GM18519 (cell line): ENCODE measurements at regions not wholly inside any gene's neighbourhood (a gene's known extent, or its start where the extent isn't known, plus 50 kb on each side); places are given as distances from the start of the nearest gene placed in this dataset.
"Not testable (repeated sequence)": the region's sequence is repeated elsewhere in the genome, so short reads cannot be mapped to it uniquely, and the experiment has no call there.

ENCODE experiments used
- ATAC-seq: cut with Tn5 transposase; IDR thresholded peaks from one replicate; pipeline ENCODE4 v1.9.1; 2021; ENCODE audit warnings: mild to moderate bottlenecking, moderate library complexity; ENCODE audit not compliant: unreplicated experiment, low FRiP score

DNA sequence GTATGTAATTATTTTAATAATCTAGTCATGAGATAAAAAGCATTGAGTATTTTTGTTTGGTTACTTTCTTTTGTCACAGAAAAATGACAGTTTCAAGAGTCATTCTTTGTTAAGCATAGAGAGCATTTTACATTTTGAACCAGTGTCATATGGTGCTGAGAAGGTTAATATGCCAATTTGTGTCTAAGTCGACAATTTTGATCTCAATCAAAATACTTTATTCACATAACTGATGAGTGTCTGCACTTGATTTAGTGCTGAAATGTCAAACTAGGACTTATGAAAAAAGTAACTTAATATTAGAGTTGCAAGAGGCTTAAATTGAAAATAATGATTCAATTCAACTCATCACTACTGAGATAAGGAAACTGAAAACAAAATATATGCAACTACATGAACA is 1804.6 kb upstream of the ACO1 start:
- ATAC-seq: no peak

DNA sequence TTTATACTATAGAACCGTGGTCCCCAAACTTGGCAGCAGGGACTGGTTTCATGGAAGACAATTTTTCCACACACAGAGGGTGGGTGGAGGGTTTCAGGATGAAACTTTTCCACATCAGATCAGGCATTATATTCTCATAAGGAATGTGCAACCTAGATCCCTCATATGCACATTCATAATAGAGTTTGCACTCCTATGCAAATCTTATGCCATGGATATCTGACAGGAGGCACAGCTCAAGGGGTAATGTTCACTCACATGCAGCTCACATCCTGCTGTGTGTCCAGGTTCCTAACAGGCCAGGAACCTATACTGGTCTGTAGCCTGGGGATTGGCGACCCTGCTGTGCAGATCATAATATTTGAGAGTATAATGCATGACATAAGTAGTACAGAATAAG is 1802.2 kb upstream of the ACO1 start:
- ATAC-seq: no peak

DNA sequence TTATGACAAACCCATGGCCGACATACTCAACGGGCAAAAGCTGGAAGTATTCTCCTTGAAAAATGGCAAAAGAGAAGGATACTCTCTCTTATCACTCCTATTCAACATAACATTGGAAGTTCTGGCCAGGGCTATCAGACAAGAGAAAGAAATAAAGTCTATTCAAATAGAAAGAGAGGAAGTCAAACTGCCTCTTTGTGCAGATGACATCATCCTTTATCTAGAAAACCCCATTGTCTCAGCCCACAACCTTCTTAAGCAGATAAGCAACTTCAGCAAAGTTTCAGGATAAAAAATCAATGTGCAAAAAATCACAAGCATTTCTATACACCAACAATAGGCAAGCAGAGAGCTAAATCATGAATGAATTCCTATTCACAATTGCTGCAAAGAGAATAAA is 1799.9 kb upstream of the ACO1 start:
- ATAC-seq: no peak

DNA sequence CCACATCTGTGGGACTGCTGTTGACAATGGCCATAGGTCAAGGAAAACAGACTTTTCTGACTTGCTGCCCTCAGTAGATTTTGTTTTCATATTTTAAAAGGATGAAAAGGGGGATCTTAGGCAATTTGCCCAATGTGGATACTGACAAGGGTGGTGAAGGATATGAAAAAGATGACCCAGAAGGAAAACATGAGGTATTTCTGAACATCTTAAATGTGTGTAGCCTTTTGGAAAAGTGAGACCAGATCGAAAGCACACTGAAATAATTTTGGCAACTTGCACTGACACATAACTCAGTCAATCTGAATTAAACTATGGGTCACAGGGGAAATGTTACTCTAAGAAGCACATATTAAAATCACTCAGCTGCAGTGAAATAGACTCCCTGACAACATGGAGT is 1793.0 kb upstream of the ACO1 start:
- ATAC-seq: no peak

DNA sequence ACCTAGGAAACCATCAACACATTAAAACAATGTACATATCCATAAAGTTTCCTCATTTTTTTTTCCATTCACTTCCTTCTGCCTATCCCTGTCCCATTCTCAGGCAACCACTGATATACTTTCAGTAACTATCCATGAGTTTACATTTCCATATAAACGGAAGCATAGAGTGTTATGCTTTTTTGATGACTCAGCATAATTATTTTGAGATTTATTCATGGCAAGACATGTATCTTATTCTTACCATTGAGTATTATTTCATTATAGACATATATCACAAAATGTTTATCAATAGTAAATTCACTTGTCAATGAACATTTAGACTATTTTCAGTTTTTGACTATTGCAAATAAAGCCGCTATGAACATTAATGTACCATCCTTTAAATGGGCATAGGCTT is 1786.8 kb upstream of the ACO1 start:
- no peak for ATAC-seq

DNA sequence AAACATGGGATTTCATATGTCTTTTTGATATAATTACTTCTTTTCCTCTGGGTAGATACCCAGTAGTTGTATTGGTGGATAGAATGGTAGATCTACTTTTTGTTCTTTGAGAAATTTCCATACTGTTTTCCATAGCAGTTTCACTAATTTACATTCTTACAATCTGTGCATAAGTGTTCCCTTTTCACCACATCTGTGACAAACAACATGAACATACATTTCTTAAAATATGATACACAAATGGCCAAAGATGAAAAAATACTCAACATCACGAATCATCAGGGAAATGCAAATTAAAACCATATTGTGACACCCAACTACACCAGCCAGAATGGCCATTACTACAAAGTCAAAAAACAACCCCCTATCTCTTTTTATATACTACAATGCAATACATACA is 1778.5 kb upstream of the ACO1 start:
- no peak for ATAC-seq

DNA sequence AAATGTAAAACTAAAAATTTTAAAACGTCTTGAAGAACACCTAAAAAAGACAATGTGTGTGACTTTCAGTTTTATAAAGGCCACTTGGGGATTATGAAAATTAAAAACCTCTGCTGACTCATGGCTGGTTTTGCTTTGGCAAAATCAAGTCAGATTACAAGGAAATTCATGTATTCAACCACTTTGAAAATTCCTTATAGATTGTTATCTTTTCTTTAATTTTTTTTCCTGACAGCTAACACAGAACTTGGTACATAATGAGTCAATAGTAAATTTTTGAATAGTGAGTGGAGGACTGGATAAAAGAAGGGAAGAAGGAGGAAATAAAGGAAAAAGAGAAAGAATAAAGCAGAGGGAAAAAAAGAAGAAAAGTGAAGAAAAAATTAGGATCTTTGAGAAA is 1774.7 kb upstream of the ACO1 start:
- no peak for ATAC-seq

DNA sequence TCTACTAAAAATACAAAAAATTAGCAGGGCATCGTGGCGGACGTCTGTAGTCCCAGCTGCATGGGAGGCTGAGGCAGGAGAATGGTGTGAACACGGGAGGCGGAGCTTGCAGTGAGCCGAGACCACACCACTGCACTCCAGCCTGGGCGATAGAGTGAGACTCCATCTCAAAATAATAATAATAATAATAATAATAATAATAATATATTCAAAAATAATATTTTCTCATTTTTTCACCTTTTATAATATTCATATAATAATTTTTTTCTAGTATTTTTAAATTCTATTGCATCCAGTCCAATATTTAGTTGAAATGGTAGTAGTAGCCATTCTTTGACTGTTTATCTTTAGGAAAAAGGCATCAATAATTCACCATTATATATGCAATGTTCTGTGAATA is 1767.7 kb upstream of the ACO1 start:
- ATAC-seq: not testable (repeated sequence)

DNA sequence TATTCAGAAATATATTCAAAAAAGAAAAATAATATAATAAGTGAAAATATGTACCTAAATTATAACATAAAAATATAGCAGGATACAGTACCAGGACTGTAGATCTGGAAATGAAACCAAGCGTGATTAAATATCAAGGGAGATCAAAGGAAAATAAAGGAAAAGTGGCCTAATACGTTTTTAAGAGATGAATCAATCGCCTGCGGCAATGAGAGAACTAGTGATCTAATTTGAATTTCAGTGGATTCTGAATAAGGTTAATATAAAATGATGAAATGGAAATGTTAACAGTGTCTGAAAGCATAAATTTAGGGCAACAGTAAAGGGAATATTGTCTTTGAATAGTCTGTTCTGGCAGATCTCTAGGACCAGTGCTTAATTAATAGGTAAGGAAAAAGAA is 1761.9 kb upstream of the ACO1 start:
- ATAC-seq: no peak

DNA sequence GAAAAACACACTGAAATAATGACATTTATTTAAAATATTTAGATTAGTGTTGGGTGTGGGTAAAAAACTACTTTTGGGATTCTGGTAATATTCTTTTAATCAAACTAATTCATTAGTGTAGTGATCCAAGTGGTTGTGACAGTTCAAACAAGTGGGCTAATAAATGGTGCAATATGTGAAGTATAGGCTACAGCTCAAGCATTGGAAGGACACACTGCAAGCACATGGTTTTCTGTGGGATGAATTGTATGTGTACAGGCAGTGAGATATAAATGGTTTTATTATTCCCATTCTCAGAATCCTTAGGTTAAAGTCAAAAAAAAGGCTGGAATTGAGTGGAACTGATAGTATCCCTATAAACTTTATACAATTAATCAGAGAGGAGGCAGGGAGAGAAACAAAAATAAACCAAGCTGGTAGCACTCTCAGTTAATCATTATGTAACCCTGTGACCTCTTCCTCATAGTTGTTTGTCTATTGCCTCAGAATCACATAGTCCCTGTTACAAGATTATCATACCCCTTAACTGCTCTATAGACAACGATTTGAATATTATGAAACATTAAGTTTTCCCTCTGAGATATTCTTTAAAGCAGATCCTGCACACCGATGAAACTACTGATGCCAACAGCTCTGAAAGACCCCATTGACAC is 1755.4 kb upstream of the ACO1 start:
- no peak for ATAC-seq

DNA sequence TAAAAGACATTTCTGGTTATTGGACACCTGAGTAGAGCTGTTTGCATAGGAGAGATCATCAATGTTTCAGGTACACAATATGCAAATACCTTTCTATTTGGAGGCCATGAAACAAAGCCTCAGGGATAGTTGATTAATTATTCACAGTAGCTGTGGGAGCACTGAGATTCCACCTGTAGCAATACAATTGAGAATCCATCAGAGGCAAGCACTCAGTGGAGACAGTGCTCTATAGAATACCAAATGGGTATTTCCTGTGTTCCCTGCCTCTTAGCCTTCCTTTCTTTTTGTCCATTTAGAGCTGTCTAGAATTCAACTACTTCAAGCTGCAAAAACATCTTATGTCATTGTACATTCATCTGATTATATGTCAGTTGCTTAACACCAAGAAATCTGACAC is 1754.0 kb upstream of the ACO1 start:
- no peak for ATAC-seq

DNA sequence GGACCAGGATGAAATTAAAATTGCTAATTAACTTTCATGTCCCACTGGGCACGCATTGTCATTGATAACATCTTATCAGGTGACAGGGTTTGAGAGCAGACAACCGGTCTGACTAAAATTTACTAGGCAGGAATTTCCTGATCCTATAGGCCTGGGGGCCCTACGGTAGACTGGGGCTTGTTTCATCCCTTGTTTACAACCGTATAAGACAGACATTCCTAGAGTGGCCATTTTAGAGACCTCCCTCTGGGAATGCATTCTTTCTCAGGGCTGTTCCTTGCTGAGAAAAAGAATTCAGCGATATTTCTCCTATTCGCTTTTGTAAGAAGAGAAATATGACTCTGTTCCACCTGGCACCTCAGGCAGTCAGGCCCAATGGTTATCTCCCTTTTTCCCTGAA is 1737.8 kb upstream of the ACO1 start:
- not testable (repeated sequence) for ATAC-seq

DNA sequence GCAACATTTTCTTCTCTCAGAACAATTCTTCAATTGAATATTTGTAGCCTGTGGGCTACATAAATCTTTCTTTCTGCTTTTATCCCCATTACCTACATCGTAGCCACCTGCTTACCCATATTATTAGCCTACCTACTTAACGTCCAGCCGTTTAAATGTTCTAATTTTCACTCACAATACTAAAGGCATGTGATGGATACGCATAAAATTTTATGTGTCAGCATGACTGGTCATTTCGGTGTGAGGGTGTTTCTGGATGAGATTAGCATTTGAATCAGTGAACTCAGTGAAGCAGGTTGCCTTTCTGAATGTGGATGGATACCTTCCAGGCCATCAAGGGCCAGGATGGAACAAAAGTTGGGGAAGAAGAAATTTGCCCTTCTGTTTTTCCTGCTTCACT is 1722.5 kb upstream of the ACO1 start:
- no peak for ATAC-seq

DNA sequence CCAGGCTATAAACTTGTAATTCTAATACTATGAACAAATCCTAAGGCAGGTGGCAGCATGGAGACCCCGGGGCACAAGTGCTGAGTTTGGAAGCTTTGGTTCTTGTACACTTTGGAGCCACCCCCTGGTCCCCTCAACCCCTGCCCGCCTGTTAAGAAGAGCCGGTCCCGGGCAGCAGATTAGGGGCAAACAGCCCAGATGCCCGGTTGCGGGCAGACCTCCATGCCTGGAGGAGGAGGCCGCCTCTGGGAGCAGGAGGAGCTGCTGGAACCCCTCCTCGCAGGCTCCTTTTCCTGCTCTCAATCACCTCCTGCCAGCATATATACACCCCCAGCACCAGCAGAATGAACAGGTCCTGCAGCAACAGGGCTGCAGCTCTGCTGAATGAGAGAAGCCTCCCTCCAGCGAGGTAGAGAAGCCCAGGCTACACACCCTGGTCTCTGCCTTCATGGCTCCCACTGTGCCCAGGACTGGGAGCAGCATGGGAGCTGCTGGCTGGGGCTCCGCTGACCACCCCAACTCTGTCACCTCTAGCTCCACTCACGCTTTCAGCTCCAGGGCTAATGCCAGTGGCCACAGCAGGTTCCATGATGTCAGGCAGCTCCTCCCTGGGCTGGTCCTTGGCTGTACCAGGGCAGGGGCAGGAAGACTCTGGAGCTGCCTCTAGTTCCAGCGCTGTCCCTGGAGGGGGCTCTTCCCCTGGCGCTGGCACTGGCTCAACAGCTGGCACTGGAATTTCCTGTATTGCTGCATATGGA is 1713.5 kb upstream of the ACO1 start:
- no peak for ATAC-seq

DNA sequence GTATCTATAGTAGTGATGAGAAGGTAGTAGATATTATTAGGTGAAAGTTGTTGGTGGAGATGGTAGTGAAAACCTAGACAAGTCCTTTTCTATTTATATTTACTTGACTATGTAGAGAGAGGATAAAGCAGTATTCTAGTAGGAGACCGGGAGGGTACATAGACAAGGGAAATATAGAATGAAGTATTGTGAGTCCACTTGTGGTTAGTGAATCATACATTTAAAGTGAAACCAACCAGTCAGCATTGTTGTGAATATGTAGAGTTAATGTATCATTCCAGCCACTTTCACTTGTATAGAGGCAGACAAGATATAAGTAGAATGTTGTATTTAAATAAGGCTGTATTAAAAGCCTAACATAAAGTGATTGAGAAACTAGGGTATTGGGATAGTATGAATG is 1711.3 kb upstream of the ACO1 start:
- no peak for ATAC-seq

DNA sequence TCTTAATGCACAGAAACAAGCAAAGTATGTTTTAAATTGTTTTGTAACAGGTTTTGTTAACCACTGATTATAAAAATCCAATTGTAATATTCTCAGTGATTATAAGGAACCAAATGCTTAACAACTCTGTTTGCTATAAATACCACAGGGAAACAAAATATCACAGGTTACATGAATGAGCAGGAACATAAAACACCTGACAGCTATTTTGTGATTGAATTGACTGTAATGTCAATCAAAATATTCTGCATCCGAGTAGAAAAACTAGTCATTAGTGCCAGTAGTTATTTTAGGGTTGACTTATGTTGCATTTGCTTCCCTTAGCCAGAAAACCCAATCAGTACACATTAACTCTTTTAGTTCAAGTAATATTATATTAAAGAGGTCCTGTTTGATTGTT is 1707.8 kb upstream of the ACO1 start:
- ATAC-seq: no peak

DNA sequence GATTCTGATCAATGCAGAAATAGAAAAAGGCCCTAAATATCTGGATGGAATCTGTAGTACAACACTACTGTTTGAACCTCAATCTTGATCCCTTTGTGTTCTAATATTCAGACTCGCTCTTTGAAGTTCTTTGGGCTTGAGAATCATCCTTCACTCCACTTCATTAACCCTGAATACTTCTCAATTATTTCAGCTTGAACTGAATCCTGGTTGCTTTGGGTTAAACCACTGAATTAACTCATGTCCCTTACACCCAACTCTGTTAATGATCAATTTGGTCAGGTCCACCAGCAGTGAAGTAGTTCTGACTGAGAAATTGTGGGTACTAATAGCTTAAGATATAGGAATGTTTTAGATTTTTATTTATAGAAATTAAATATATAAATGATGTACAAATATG is 1707.2 kb upstream of the ACO1 start:
- ATAC-seq: no peak

DNA sequence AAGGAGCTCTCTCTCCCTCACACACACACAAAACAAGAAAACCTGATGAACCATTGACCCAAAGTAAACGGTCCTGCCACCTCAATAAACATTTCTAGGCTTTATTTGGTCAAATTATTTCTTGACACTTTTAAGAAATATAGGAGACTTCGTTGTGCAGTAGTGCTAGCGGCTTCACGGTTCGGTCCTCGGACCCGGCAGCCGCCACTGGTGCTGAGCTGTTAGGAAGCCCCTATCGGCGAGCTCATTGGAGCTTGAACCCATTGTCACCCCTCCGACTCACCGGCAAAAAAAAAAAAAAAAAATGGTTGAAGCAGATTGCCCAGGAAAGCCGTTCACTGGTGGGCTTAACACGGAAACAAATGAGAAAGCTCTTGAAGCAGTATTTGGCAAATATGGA is 1695.6 kb upstream of the ACO1 start:
- no peak for ATAC-seq

DNA sequence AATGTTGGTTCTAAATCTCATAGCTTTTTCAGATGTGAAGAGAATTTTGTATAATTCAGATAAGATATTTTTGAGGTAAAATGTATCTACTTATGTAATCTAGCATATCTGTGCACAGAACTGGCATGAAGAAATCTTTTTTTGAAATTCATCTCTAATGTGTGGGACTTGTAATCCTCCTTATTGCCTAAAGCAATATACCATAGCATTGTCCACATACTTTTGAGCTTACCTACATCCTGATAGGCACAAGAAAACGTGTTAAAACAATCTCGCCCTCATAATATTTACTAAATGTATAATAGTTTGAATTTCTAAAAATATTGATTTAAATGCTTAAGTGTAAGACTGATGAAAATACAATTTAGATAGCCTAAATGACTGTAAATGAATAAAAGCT is 1686.5 kb upstream of the ACO1 start:
- ATAC-seq: no peak

DNA sequence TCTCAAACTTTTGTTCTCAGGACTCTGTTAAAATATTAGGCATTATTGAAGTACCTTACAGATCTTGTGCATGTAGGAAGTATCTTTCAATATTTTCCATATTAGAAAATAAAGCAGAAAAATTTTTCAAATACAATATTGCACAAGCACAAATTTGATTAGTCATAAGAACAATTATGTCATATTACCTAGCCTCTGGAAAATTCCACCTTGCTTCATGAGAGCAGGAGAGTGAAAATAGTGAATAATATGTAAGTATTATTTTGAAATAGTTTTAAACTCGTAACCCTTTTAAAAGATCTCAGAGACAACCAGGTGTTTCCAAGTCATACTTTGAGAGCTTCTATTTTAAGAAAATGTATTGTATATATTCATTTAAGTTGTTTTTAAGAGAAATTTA is 1672.9 kb upstream of the ACO1 start:
- no peak for ATAC-seq

DNA sequence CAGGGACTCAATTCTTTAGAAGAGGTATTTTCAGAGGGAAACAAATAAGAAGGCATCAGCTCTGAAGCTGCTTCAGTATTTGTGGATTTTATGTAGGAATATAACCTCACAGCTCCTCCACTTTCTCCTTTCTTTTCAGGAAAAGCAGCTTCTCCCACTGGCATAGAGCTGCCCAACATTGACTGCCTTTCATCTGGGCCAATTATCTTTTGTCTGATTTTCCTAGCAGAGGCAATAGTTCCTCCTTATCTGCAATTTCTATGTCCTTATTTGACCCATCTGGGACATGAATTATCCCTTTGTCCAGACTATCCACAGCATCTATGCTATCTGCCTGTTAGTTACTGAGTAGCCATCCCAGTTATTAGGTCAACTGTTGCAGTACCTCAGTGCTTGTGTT is 1671.2 kb upstream of the ACO1 start:
- no peak for ATAC-seq

DNA sequence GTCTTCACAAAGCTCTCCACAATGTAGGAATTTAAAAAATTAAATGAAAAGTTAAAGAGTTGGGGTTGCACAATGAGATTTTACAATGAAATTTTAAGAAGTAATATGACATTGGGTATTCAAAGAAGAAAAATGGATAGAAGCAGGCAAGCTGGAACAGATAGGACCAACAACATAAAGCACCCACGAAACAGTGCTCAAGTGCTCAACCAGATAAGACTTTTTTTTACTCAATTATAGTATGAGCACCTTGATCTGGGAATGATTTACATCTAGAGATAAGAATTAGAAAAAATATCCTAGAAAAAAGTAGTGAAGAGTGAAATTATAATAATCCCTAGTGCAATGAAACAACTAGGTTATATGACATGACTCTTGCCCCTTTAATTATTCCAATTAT is 1670.1 kb upstream of the ACO1 start:
- no peak for ATAC-seq

DNA sequence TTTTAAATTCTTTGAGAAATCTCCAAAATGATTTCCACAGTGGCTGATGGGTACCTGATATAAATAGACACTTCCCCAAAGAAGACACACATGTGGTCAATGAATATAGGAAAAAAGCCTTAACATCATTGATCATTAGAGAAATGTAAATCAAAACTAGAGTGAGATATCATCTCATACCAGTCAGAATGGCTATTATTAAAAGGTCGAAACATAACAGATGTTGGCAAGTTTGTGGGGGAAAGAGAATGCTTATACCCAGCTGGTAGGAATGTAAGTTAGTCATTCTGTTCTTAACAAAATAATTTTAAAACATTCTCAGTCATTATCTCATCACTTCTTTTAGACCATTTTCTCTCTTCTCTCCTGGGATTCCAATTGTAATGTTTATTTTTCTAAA is 1666.0 kb upstream of the ACO1 start:
- ATAC-seq: no peak
